ENCODE measurements at regions not wholly inside any gene's neighbourhood (a gene's known extent, or its start where the extent isn't known, plus 50 kb on each side); places are given as distances from the start of the nearest gene placed in this dataset.

DNA sequence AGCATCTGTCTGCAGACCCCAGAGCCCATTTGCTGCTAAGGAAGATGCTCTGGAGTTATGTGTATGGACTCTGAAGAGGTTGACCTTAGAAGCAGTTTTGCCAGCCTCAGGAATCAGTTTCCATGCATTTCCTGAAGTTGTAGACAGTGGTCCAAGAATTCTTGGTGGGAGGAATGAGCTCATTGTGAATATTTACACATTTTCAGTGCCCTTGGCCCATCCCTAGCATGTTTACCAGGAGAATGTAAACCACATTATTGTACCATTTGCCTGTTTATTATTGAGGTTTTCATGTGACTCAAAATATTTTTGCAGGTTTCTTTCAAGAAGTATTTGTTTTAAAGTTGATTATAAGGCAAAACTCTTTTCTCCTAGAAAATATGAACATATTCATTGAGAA, 93.8 kb downstream of the NXNL2 start:
- TF ChIP-seq, protein P1, sequence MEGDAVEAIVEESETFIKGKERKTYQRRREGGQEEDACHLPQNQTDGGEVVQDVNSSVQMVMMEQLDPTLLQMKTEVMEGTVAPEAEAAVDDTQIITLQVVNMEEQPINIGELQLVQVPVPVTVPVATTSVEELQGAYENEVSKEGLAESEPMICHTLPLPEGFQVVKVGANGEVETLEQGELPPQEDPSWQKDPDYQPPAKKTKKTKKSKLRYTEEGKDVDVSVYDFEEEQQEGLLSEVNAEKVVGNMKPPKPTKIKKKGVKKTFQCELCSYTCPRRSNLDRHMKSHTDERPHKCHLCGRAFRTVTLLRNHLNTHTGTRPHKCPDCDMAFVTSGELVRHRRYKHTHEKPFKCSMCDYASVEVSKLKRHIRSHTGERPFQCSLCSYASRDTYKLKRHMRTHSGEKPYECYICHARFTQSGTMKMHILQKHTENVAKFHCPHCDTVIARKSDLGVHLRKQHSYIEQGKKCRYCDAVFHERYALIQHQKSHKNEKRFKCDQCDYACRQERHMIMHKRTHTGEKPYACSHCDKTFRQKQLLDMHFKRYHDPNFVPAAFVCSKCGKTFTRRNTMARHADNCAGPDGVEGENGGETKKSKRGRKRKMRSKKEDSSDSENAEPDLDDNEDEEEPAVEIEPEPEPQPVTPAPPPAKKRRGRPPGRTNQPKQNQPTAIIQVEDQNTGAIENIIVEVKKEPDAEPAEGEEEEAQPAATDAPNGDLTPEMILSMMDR (IDR thresholded peaks at IDR 0.05), result no peak
- TF ChIP-seq EZH2 (IDR thresholded peaks at IDR 0.05; ENCODE audit: borderline replicate concordance, insufficient read depth, low read depth, low read length, poor library complexity, severe bottlenecking), result no peak

Measured in B cell (primary cell).